ENCODE measurements at regions not wholly inside any gene's neighbourhood (a gene's known extent, or its start where the extent isn't known, plus 50 kb on each side); places are given as distances from the start of the nearest gene placed in this dataset.

DNA sequence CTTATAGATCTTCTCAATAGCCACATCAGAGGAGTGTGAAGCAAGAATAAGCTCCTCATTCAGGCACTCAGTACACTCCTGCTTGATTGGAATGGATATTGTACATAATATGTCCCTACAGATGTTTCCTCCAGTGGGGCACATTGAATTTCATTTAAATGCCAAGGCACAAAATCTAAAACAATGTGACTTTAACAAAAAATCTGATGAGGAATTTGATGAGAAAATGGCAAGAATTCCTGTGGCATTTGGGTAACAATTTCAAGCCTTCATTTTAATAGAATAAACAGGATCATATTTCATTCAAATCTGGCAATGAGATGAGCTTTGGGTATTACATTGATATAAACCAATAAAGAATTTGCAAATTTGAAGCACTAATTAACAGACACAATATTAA is 307.7 kb upstream of the PKN2 start:
- TF ChIP-seq CTCF (IDR thresholded peaks at IDR 0.05; ENCODE audit: low read length): no peak
- no peak for TF ChIP-seq EZH2 (optimal IDR thresholded peaks at IDR 0.05; ENCODE audit: low read depth, low read length)
